Heart left ventricle (tissue), 13 donors: ENCODE measurements at regions not wholly inside any gene's neighbourhood (a gene's known extent, or its start where the extent isn't known, plus 50 kb on each side); places are given as distances from the start of the nearest gene placed in this dataset.

ENCODE experiments used
- POLR2A ChIP-seq, 2 donors: fragments of 450-650 bp; IDR thresholded peaks; one replicate each; pipeline ENCODE4 v1.6.1; 2017; ENCODE audit warnings: antibody characterized with exemption in 2 of 2, mild to moderate bottlenecking in 2 of 2, moderate library complexity in 2 of 2
- TF ChIP-seq, protein P1 (sequence below), 12 donors: fragments of 200-600 bp; sonication (generic) in 4 of 12; IDR thresholded peaks; one replicate each; pipeline versions ENCODE4 v1.5.0 to v1.8.0; 2018 to 2022; ENCODE audit warnings: antibody characterized with exemption in 12 of 12, mild to moderate bottlenecking in 5 of 12
- donor health status: ischemic (EF 13 %, LVEDD 7.1; RV severe dilation, severe dysfunction).
- donor health status: DM: no; HTN: yes; CAD: no.
- donor health status: DM: no; HTN: no; CAD: no.
- donor health status: ischemic (EF 25% LVEDD 6.9; RV normal size, moderate dysfunction).
- donor health status: ischemic (EF 25% LVEDD 5.7; RV mildly dilated, moderate dysfunction).
- donor health status: ischemic (EF 35%, LVEDD 5.7; RV mildly dilated, moderate dysfunction).
- donor health status: nonischemic (EF 11% LVEDD 7.7; RV severe dilation, severe dysfunction).
- donor health status: DM: yes; HTN: yes; CAD: no.
- donor health status: PGD.
- donor health status: ischemic (EF 29% LVEDD 5.4; RV normal size, mild dysfunction).
- donor health status: nonischemic (EF 23%, LVEDD 6.1; RV moderate dilation, normal function).

DNA sequence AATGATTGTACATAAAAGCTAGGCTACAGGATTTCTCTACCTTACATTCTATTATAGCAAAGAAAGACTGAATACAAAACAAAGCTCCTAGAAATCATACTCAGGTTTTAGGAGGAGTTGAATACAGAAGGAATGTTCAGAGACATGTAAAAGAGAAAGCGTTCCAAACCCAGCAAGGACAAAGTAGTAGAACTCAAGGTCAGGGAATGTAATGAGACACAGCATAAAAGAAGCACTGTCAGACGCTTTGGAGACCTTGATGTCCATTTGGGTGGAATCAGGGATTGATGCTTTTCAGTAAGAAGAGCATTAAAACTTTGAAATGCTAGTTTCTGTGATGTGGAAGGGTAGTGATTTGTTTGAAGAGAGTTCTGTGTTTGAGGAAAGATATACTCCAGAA is 303.6 kb downstream of the PCDH7 start:
- no peak for TF ChIP-seq POLR2A (IDR thresholded peaks at IDR 0.05)
- TF ChIP-seq, protein P1, sequence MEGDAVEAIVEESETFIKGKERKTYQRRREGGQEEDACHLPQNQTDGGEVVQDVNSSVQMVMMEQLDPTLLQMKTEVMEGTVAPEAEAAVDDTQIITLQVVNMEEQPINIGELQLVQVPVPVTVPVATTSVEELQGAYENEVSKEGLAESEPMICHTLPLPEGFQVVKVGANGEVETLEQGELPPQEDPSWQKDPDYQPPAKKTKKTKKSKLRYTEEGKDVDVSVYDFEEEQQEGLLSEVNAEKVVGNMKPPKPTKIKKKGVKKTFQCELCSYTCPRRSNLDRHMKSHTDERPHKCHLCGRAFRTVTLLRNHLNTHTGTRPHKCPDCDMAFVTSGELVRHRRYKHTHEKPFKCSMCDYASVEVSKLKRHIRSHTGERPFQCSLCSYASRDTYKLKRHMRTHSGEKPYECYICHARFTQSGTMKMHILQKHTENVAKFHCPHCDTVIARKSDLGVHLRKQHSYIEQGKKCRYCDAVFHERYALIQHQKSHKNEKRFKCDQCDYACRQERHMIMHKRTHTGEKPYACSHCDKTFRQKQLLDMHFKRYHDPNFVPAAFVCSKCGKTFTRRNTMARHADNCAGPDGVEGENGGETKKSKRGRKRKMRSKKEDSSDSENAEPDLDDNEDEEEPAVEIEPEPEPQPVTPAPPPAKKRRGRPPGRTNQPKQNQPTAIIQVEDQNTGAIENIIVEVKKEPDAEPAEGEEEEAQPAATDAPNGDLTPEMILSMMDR (IDR thresholded peaks at IDR 0.05): no peak
